GM12878 (cell line): ENCODE measurements at regions not wholly inside any gene's neighbourhood (a gene's known extent, or its start where the extent isn't known, plus 50 kb on each side); places are given as distances from the start of the nearest gene placed in this dataset.
A peak's percentile ranks its signal among the peaks of the same experiment; 100 is the strongest.

ENCODE experiments used
- ASH2L ChIP-seq: fragments of 300-600, 200-600 bp; sonication (generic); IDR thresholded peaks from 2 replicates; pipeline ENCODE4 v1.6.1; 2017; ENCODE audit warnings: low read depth, mild to moderate bottlenecking, borderline replicate concordance
- CTCF ChIP-seq, 3 experiments: IDR thresholded peaks in 2 of 3; conservative IDR thresholded peaks in 1 of 3; 2 replicates each; pipeline ENCODE4 v1.5.1; 2011; ENCODE audit warnings: low read depth in 3 of 3, low read length in 3 of 3, mild to moderate bottlenecking in 3 of 3, control low read depth in 2 of 3, moderate library complexity in 2 of 3, inconsistent platforms in 1 of 3, mixed read lengths in 1 of 3; ENCODE audit not compliant: control insufficient read depth in 2 of 3, insufficient read depth in 1 of 3; ENCODE audit errors: extremely low read depth in 1 of 3
- POLR2AphosphoS5 ChIP-seq: IDR thresholded peaks from 2 replicates; pipeline ENCODE4 v1.6.1; 2011; ENCODE audit warnings: mild to moderate bottlenecking, low read length, inconsistent platforms
- RB1 ChIP-seq: fragments of 450-650 bp; formaldehyde crosslinking; IDR thresholded peaks from 2 replicates; pipeline ENCODE4 v1.6.1; 2017; ENCODE audit warnings: mild to moderate bottlenecking, borderline replicate concordance
- RCOR1 ChIP-seq: conservative IDR thresholded peaks from 2 replicates; pipeline ENCODE4 v1.6.1; 2012; ENCODE audit warnings: low read depth, low read length, improper control_type of control experiment
- SKIL ChIP-seq: fragments of 450-650 bp; IDR thresholded peaks from 2 replicates; pipeline ENCODE4 v1.6.1; 2017; ENCODE audit warnings: mild to moderate bottlenecking, low read depth, inconsistent platforms; ENCODE audit not compliant: poor library complexity, severe bottlenecking
- SP1 ChIP-seq: IDR thresholded peaks from one replicate; pipeline ENCODE4 v1.6.1; 2011; ENCODE audit warnings: low read depth, low read length
- YBX1 ChIP-seq: fragments of 450-650 bp; IDR thresholded peaks from 2 replicates; pipeline ENCODE4 v1.6.1; 2016; ENCODE audit warnings: antibody characterized with exemption
- ZNF274 ChIP-seq: IDR thresholded peaks from one replicate; pipeline ENCODE4 v1.8.0; 2011; ENCODE audit not compliant: insufficient read length, insufficient read depth
- TF ChIP-seq, protein P1 (sequence below): fragments of 450-650 bp; IDR thresholded peaks from 2 replicates; pipeline ENCODE4 v1.6.1; 2016; ENCODE audit warnings: mild to moderate bottlenecking, moderate library complexity, borderline replicate concordance
- TF ChIP-seq, protein P2 (sequence below): fragments of 450-650 bp; conservative IDR thresholded peaks from 2 replicates; pipeline ENCODE4 v1.6.1; 2017; ENCODE audit warnings: mild to moderate bottlenecking, moderate library complexity
- TF ChIP-seq, protein P3 (sequence below): fragments of 450-650 bp; IDR thresholded peaks from 2 replicates; pipeline ENCODE4 v1.6.1; 2017; ENCODE audit warnings: mild to moderate bottlenecking, moderate library complexity
- TF ChIP-seq, protein P4 (sequence below): IDR thresholded peaks from 2 replicates; pipeline ENCODE4 v1.6.1; 2011; ENCODE audit warnings: low read depth, mild to moderate bottlenecking, low read length, moderate library complexity, borderline replicate concordance; ENCODE audit errors: extremely low read depth

- TF ChIP-seq, protein P1, sequence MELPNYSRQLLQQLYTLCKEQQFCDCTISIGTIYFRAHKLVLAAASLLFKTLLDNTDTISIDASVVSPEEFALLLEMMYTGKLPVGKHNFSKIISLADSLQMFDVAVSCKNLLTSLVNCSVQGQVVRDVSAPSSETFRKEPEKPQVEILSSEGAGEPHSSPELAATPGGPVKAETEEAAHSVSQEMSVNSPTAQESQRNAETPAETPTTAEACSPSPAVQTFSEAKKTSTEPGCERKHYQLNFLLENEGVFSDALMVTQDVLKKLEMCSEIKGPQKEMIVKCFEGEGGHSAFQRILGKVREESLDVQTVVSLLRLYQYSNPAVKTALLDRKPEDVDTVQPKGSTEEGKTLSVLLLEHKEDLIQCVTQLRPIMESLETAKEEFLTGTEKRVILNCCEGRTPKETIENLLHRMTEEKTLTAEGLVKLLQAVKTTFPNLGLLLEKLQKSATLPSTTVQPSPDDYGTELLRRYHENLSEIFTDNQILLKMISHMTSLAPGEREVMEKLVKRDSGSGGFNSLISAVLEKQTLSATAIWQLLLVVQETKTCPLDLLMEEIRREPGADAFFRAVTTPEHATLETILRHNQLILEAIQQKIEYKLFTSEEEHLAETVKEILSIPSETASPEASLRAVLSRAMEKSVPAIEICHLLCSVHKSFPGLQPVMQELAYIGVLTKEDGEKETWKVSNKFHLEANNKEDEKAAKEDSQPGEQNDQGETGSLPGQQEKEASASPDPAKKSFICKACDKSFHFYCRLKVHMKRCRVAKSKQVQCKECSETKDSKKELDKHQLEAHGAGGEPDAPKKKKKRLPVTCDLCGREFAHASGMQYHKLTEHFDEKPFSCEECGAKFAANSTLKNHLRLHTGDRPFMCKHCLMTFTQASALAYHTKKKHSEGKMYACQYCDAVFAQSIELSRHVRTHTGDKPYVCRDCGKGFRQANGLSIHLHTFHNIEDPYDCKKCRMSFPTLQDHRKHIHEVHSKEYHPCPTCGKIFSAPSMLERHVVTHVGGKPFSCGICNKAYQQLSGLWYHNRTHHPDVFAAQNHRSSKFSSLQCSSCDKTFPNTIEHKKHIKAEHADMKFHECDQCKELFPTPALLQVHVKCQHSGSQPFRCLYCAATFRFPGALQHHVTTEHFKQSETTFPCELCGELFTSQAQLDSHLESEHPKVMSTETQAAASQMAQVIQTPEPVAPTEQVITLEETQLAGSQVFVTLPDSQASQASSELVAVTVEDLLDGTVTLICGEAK: no peak
- TF ChIP-seq, protein P2, sequence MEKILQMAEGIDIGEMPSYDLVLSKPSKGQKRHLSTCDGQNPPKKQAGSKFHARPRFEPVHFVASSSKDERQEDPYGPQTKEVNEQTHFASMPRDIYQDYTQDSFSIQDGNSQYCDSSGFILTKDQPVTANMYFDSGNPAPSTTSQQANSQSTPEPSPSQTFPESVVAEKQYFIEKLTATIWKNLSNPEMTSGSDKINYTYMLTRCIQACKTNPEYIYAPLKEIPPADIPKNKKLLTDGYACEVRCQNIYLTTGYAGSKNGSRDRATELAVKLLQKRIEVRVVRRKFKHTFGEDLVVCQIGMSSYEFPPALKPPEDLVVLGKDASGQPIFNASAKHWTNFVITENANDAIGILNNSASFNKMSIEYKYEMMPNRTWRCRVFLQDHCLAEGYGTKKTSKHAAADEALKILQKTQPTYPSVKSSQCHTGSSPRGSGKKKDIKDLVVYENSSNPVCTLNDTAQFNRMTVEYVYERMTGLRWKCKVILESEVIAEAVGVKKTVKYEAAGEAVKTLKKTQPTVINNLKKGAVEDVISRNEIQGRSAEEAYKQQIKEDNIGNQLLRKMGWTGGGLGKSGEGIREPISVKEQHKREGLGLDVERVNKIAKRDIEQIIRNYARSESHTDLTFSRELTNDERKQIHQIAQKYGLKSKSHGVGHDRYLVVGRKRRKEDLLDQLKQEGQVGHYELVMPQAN: no peak
- no peak for TF ChIP-seq POLR2AphosphoS5
- TF ChIP-seq SKIL: no peak
- TF ChIP-seq, protein P3, sequence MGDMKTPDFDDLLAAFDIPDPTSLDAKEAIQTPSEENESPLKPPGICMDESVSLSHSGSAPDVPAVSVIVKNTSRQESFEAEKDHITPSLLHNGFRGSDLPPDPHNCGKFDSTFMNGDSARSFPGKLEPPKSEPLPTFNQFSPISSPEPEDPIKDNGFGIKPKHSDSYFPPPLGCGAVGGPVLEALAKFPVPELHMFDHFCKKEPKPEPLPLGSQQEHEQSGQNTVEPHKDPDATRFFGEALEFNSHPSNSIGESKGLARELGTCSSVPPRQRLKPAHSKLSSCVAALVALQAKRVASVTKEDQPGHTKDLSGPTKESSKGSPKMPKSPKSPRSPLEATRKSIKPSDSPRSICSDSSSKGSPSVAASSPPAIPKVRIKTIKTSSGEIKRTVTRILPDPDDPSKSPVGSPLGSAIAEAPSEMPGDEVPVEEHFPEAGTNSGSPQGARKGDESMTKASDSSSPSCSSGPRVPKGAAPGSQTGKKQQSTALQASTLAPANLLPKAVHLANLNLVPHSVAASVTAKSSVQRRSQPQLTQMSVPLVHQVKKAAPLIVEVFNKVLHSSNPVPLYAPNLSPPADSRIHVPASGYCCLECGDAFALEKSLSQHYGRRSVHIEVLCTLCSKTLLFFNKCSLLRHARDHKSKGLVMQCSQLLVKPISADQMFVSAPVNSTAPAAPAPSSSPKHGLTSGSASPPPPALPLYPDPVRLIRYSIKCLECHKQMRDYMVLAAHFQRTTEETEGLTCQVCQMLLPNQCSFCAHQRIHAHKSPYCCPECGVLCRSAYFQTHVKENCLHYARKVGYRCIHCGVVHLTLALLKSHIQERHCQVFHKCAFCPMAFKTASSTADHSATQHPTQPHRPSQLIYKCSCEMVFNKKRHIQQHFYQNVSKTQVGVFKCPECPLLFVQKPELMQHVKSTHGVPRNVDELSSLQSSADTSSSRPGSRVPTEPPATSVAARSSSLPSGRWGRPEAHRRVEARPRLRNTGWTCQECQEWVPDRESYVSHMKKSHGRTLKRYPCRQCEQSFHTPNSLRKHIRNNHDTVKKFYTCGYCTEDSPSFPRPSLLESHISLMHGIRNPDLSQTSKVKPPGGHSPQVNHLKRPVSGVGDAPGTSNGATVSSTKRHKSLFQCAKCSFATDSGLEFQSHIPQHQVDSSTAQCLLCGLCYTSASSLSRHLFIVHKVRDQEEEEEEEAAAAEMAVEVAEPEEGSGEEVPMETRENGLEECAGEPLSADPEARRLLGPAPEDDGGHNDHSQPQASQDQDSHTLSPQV: peak; percentile 31; the same call in 1 of the 2 replicates
- TF ChIP-seq, protein P4, sequence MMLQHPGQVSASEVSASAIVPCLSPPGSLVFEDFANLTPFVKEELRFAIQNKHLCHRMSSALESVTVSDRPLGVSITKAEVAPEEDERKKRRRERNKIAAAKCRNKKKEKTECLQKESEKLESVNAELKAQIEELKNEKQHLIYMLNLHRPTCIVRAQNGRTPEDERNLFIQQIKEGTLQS: no peak
- TF ChIP-seq ASH2L: no peak
- no peak for TF ChIP-seq SP1
- TF ChIP-seq CTCF (IDR thresholded peaks at IDR 0.05 in 2 of 3, conservative IDR thresholded peaks at IDR 0.05 in 1 of 3; ENCODE audit: control insufficient read depth in 2 of 3, extremely low read depth in 1 of 3, insufficient read depth in 1 of 3, low read depth in 3 of 3, low read length in 3 of 3): peak; percentile 87 to 94 (median 88)
- TF ChIP-seq YBX1: no peak
- TF ChIP-seq ZNF274: no peak
- no peak for TF ChIP-seq RCOR1
- TF ChIP-seq RB1: peak; percentile 39; the same call in 1 of the 2 replicates
These were observed 84.2 kb upstream of the LAPTM4A start (continued) for GRCh38 chr2:20135631-20136050.
